ENCODE measurements at regions not wholly inside any gene's neighbourhood (a gene's known extent, or its start where the extent isn't known, plus 50 kb on each side); places are given as distances from the start of the nearest gene placed in this dataset.
A peak's percentile ranks its signal among the peaks of the same experiment; 100 is the strongest.
"Not testable (repeated sequence)": the region's sequence is repeated elsewhere in the genome, so short reads cannot be mapped to it uniquely, and the experiment has no call there.

GRCh38 chr16:17747081-17747756, 276.5 kb upstream of the XYLT1 start:
- DNase-seq (ENCODE audit: low spot score), result no peak

GRCh38 chr16:17744921-17745572, 274.3 kb upstream of the XYLT1 start:
- DNase-seq (ENCODE audit: low spot score), result no peak

GRCh38 chr16:17743578-17743977, 272.8 kb upstream of the XYLT1 start:
- no peak for DNase-seq (ENCODE audit: low spot score)

- DNase-seq (ENCODE audit: low spot score), result no peak
These were observed 272.4 kb upstream of the XYLT1 start for GRCh38 chr16:17743158-17743557.

GRCh38 chr16:17735099-17735498, 264.3 kb upstream of the XYLT1 start:
- not testable (repeated sequence) for DNase-seq (ENCODE audit: low spot score)

- no peak for DNase-seq (ENCODE audit: low spot score)
These were observed 259.1 kb upstream of the XYLT1 start for GRCh38 chr16:17729820-17730219.

- no peak for DNase-seq (ENCODE audit: low spot score)
These were observed 257.4 kb upstream of the XYLT1 start for GRCh38 chr16:17728196-17728595.

GRCh38 chr16:17724242-17724898, 253.6 kb upstream of the XYLT1 start:
- DNase-seq (ENCODE audit: low spot score), result peak; percentile 73

- DNase-seq (ENCODE audit: low spot score), result peak; percentile 57
These were observed 252.9 kb upstream of the XYLT1 start for GRCh38 chr16:17723531-17724134.

- DNase-seq (ENCODE audit: low spot score), result no peak
These were observed 247.7 kb upstream of the XYLT1 start for GRCh38 chr16:17718495-17718894.

- DNase-seq (ENCODE audit: low spot score), result no peak
These were observed 235.1 kb upstream of the XYLT1 start for GRCh38 chr16:17705847-17706246.

- DNase-seq (ENCODE audit: low spot score), result no peak
These were observed 225.9 kb upstream of the XYLT1 start for GRCh38 chr16:17696616-17697015.

GRCh38 chr16:17692484-17692883, 221.7 kb upstream of the XYLT1 start:
- DNase-seq (ENCODE audit: low spot score), result no peak

GRCh38 chr16:17691899-17692176, 221.1 kb upstream of the XYLT1 start:
- no peak for DNase-seq (ENCODE audit: low spot score)

- DNase-seq (ENCODE audit: low spot score), result no peak
These were observed 220.5 kb upstream of the XYLT1 start for GRCh38 chr16:17691106-17691898.

- DNase-seq (ENCODE audit: low spot score), result no peak
These were observed 214.7 kb upstream of the XYLT1 start for GRCh38 chr16:17685447-17685846.

- DNase-seq (ENCODE audit: low spot score), result no peak
These were observed 212.5 kb upstream of the XYLT1 start for GRCh38 chr16:17683281-17683680.

- DNase-seq (ENCODE audit: low spot score), result no peak
These were observed 205.4 kb upstream of the XYLT1 start for GRCh38 chr16:17676171-17676570.

GRCh38 chr16:17668386-17668785, 197.6 kb upstream of the XYLT1 start:
- DNase-seq (ENCODE audit: low spot score), result no peak

- DNase-seq (ENCODE audit: low spot score), result no peak
These were observed 195.5 kb upstream of the XYLT1 start for GRCh38 chr16:17666293-17666692.

GRCh38 chr16:17658881-17659280, 188.1 kb upstream of the XYLT1 start:
- DNase-seq (ENCODE audit: low spot score), result no peak

- DNase-seq (ENCODE audit: low spot score), result no peak
These were observed 186.3 kb upstream of the XYLT1 start for GRCh38 chr16:17657045-17657444.

Data from H4 (cell line).